Colonic mucosa (tissue), 4 donors: ENCODE measurements at regions not wholly inside any gene's neighbourhood (a gene's known extent, or its start where the extent isn't known, plus 50 kb on each side); places are given as distances from the start of the nearest gene placed in this dataset.

Source experiments
- DNase-seq: peaks from one replicate; pipeline ENCODE4 v3.0.0-alpha.2; 2020
- H3K27ac ChIP-seq: fragments of 200-600 bp; one replicate; pipeline ENCODE4 v1.8.0; 2021
- H3K27me3 ChIP-seq: fragments of 200-600 bp; one replicate; pipeline ENCODE4 v1.8.0; 2021
- H3K36me3 ChIP-seq: fragments of 200-600 bp; one replicate; pipeline ENCODE4 v1.8.0; 2021
- H3K4me1 ChIP-seq: fragments of 200-600 bp; one replicate; pipeline ENCODE4 v1.8.0; 2021; ENCODE audit warnings: mild to moderate bottlenecking
- H3K4me3 ChIP-seq: fragments of 200-600 bp; one replicate; pipeline ENCODE4 v1.8.0; 2021
- H3K9ac ChIP-seq, 2 donors: one replicate each; pipeline ENCODE4 v1.7.0; 2013; ENCODE audit warnings: control low read depth in 2 of 2, low read depth in 2 of 2, low read length in 2 of 2
- H3K9me3 ChIP-seq: fragments of 200-600 bp; one replicate; pipeline ENCODE4 v1.8.0; 2021
- CTCF ChIP-seq: fragments of 200-600 bp; IDR thresholded peaks from one replicate; pipeline ENCODE4 v1.8.0; 2022; ENCODE audit warnings: antibody characterized with exemption, mild to moderate bottlenecking
- intact Hi-C: fragments of 100-400 bp; cut with DNase I; formaldehyde crosslinking; loops from one replicate; pipeline ENCODE4 v1.14.1; 2022
- donor health status: healthy.
- donor health status: DM: no; HTN: no; CAD: no.
- donor health status: DM: no; HTN: no; CAD: no.

GRCh38 chr10:61108915-61109314, 164.9 kb upstream of the RHOBTB1 start:
- no peak for TF ChIP-seq CTCF
- no peaks in the 10 kb centered on the region for H3K27me3 ChIP-seq
- intact Hi-C loops, result no loop called here
- H3K4me1 ChIP-seq, result no peaks in the 10 kb centered on the region
- no peaks in the 10 kb centered on the region for H3K9me3 ChIP-seq
- H3K27ac ChIP-seq, result no peak overlapping the region
- no peak overlapping the region for H3K4me3 ChIP-seq
- H3K36me3 ChIP-seq, result no peaks in the 10 kb centered on the region
- no peak for DNase-seq
- no peak overlapping the region for H3K9ac ChIP-seq

GRCh38 chr10:61100887-61101286, 156.9 kb upstream of the RHOBTB1 start:
- Histone ChIP-seq H3K4me3 (no peak overlapping the region), H3K27me3 (no peaks in the 10 kb centered on the region), H3K9ac (no peak overlapping the region), H3K9me3 (no peaks in the 10 kb centered on the region), H3K27ac (no peak overlapping the region), H3K4me1 (no peaks in the 10 kb centered on the region), H3K36me3 (no peaks in the 10 kb centered on the region)
- no peak for DNase-seq
- intact Hi-C loops, result no loop called here
- no peak for TF ChIP-seq CTCF

DNA sequence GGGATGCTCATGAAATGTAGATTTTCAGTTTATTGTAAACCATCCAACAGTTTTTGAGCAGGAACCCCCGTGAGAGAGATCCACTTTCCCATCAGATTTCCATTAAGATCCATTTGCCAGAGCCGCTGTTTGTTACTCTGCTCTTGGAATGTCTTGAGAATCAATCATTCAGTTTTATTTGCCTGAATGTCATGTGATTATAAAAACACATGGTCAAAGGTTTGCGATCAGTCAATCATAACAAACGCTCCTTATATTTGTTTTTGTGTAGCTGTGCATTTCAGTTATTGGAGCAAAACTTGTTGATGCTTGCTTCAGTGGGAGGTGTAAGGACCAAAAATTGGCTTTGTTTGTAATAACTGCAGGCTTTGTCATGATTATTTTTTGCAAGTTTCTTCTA, 155.8 kb upstream of the RHOBTB1 start:
- H3K27ac ChIP-seq, result no peak overlapping the region
- no peak for TF ChIP-seq CTCF
- intact Hi-C loops, result no loop called here

DNA sequence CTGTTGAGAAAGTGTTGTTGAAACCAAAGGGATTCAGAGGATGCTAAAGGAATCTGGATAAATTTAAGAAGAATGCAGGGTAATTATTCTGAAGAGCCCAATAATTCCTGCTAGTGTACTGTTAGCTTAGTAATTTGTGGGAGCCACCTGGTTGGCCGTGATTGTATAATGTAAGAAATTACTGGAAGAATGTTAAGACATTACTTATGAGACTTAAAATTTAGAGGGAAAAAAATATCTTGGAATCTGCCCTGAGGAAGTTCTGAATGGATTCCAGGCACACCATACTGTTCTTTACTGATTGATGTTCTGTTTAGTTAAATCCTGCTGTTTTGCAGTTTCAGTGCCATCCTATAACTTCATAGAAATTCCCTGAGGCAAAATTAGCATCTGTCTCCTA, 155.0 kb upstream of the RHOBTB1 start:
- H3K27me3 ChIP-seq, result no peaks in the 10 kb centered on the region
- no peak for DNase-seq
- no peaks in the 10 kb centered on the region for H3K36me3 ChIP-seq
- no peak for TF ChIP-seq CTCF
- no peaks in the 10 kb centered on the region for H3K9me3 ChIP-seq
- no peak overlapping the region for H3K4me3 ChIP-seq
- no peak overlapping the region for H3K27ac ChIP-seq
- H3K9ac ChIP-seq, result no peak overlapping the region
- intact Hi-C loops, result no loop called here
- no peaks in the 10 kb centered on the region for H3K4me1 ChIP-seq

More for the DNA sequence above, 155.8 kb upstream of the RHOBTB1 start:
- no peak for DNase-seq
- H3K4me1 ChIP-seq, result no peaks in the 10 kb centered on the region
- no peaks in the 10 kb centered on the region for H3K27me3 ChIP-seq
- no peak overlapping the region for H3K4me3 ChIP-seq
- no peaks in the 10 kb centered on the region for H3K9me3 ChIP-seq
- no peaks in the 10 kb centered on the region for H3K36me3 ChIP-seq
- H3K9ac ChIP-seq, result no peak overlapping the region

DNA sequence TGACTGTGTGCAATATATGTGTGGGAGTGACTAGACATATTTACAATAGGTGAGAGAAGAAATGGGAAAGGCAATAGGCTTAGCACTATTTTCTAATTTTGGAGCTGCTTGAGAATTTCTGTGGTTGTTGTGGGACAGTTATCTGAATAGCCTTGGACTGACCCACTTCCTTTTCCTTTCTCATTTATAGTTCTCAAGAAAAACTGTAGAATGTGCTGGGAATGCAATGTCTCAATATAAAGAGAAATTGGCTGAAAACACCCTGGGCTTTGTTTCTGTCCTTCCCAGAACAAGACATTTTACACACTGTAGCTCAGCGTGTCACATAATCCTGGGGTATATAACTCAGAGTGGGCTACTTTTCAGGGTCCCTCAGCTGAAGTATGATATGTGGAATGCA, 153.0 kb upstream of the RHOBTB1 start:
- TF ChIP-seq CTCF, result no peak

GRCh38 chr10:61096056-61096455, 152.1 kb upstream of the RHOBTB1 start:
- no peaks in the 10 kb centered on the region for H3K4me1 ChIP-seq
- H3K9ac ChIP-seq, result no peak overlapping the region
- no peaks in the 10 kb centered on the region for H3K9me3 ChIP-seq
- no peaks in the 10 kb centered on the region for H3K36me3 ChIP-seq
- no peak for TF ChIP-seq CTCF
- DNase-seq, result no peak
- no peaks in the 10 kb centered on the region for H3K27me3 ChIP-seq
- H3K4me3 ChIP-seq, result no peak overlapping the region
- no peak overlapping the region for H3K27ac ChIP-seq
- intact Hi-C loops, result no loop called here

More for the DNA sequence above, 153.0 kb upstream of the RHOBTB1 start:
- intact Hi-C loops, result no loop called here
- H3K4me3 ChIP-seq, result no peak overlapping the region
- no peak overlapping the region for H3K9ac ChIP-seq
- H3K9me3 ChIP-seq, result no peaks in the 10 kb centered on the region
- no peak for DNase-seq
- H3K27ac ChIP-seq, result no peak overlapping the region
- no peaks in the 10 kb centered on the region for H3K36me3 ChIP-seq
- no peaks in the 10 kb centered on the region for H3K27me3 ChIP-seq
- no peaks in the 10 kb centered on the region for H3K4me1 ChIP-seq
